Suprapubic skin (tissue), 3 donors: ENCODE measurements at regions not wholly inside any gene's neighbourhood (a gene's known extent, or its start where the extent isn't known, plus 50 kb on each side); places are given as distances from the start of the nearest gene placed in this dataset.

ENCODE experiments used
- CTCF ChIP-seq, 2 donors: fragments of 200-600 bp in 1 of 2; fragments of 450-650 bp in 1 of 2; sonication (generic) in 1 of 2; IDR thresholded peaks; one replicate each; pipeline ENCODE4 v1.5.1; 2016 to 2019; ENCODE audit warnings: antibody characterized with exemption in 2 of 2, mild to moderate bottlenecking in 1 of 2, moderate library complexity in 1 of 2
- POLR2A ChIP-seq, 2 donors: fragments of 450-650 bp; IDR thresholded peaks; one replicate each; pipeline ENCODE4 v1.6.1; 2017; ENCODE audit warnings: antibody characterized with exemption in 2 of 2, mild to moderate bottlenecking in 2 of 2, moderate library complexity in 2 of 2

- TF ChIP-seq POLR2A (IDR thresholded peaks at IDR 0.05) (no peak), CTCF (IDR thresholded peaks at IDR 0.05) (no peak)
Observed at GRCh38 chr1:78375996-78376395, 114.8 kb upstream of the PTGFR start.
